IPS-20b (cell line): ENCODE measurements at regions not wholly inside any gene's neighbourhood (a gene's known extent, or its start where the extent isn't known, plus 50 kb on each side); places are given as distances from the start of the nearest gene placed in this dataset.

Experiments
- H3K27ac ChIP-seq: one replicate; pipeline ENCODE4 v1.5.1; 2013; ENCODE audit warnings: low read length
- H3K27me3 ChIP-seq: 2 replicates; pipeline ENCODE4 v1.6.1; 2013; ENCODE audit warnings: mild to moderate bottlenecking, low read length, inconsistent platforms; ENCODE audit not compliant: insufficient read depth
- H3K36me3 ChIP-seq: 2 replicates; pipeline ENCODE4 v1.6.1; 2013; ENCODE audit warnings: low read depth, mild to moderate bottlenecking, inconsistent platforms, low read length, moderate library complexity; ENCODE audit not compliant: insufficient read depth
- H3K4me1 ChIP-seq: 2 replicates; pipeline ENCODE4 v1.6.1; 2013; ENCODE audit warnings: mild to moderate bottlenecking, control low read depth, inconsistent platforms, low read length, moderate library complexity; ENCODE audit not compliant: insufficient read depth
- H3K4me3 ChIP-seq: 2 replicates; pipeline ENCODE4 v1.5.1; 2013; ENCODE audit warnings: mild to moderate bottlenecking, low read length, inconsistent platforms
- H3K9ac ChIP-seq: 2 replicates; pipeline ENCODE4 v1.6.1; 2013; ENCODE audit warnings: low read depth, mild to moderate bottlenecking, inconsistent platforms, low read length, moderate library complexity
- H3K9me3 ChIP-seq: 2 replicates; pipeline ENCODE4 v1.6.1; 2013; ENCODE audit warnings: mild to moderate bottlenecking, low read depth, low read length, inconsistent platforms; ENCODE audit not compliant: insufficient read depth

GRCh38 chr13:79815041-79815440 is 334.1 kb downstream of the NDFIP2 start:
- no peaks in the 10 kb centered on the region for H3K36me3 ChIP-seq
- peaks cover 18% of the 10 kb centered on the region for H3K4me1 ChIP-seq
- H3K9ac ChIP-seq: no peak overlapping the region
- no peak overlapping the region for H3K4me3 ChIP-seq
- H3K27me3 ChIP-seq: no peaks in the 10 kb centered on the region
- H3K9me3 ChIP-seq: no peaks in the 10 kb centered on the region
- no peak overlapping the region for H3K27ac ChIP-seq

GRCh38 chr13:79812070-79812850 is 331.3 kb downstream of the NDFIP2 start:
- no peak overlapping the region for H3K9ac ChIP-seq
- no peaks in the 10 kb centered on the region for H3K27me3 ChIP-seq
- H3K36me3 ChIP-seq: no peaks in the 10 kb centered on the region
- no peak overlapping the region for H3K27ac ChIP-seq
- peaks cover 21% of the 10 kb centered on the region for H3K4me1 ChIP-seq
- H3K9me3 ChIP-seq: no peaks in the 10 kb centered on the region
- H3K4me3 ChIP-seq: no peak overlapping the region

GRCh38 chr13:79811170-79811569 is 330.2 kb downstream of the NDFIP2 start:
- no peak overlapping the region for H3K27ac ChIP-seq
- H3K4me1 ChIP-seq: peaks cover 21% of the 10 kb centered on the region
- no peaks in the 10 kb centered on the region for H3K9me3 ChIP-seq

GRCh38 chr13:79810669-79811068 is 329.7 kb downstream of the NDFIP2 start:
- H3K4me1 ChIP-seq: peaks cover 22% of the 10 kb centered on the region
- peak overlapping the region; percentile 23; the same call in 1 of the 2 replicates for H3K9ac ChIP-seq
- H3K36me3 ChIP-seq: no peaks in the 10 kb centered on the region
- no peak overlapping the region for H3K27ac ChIP-seq
- no peaks in the 10 kb centered on the region for H3K9me3 ChIP-seq
- H3K4me3 ChIP-seq: no peak overlapping the region
- H3K27me3 ChIP-seq: no peaks in the 10 kb centered on the region

More at GRCh38 chr13:79811170-79811569, 330.2 kb downstream of the NDFIP2 start:
- Histone ChIP-seq H3K27me3 (no peaks in the 10 kb centered on the region), H3K4me3 (no peak overlapping the region), H3K9ac (peak overlapping the region; percentile 20; the same call in 1 of the 2 replicates), H3K36me3 (no peaks in the 10 kb centered on the region)

- Histone ChIP-seq H3K4me3 (no peak overlapping the region), H3K9ac (peak overlapping the region; percentile 23; the same call in 1 of the 2 replicates), H3K27ac (no peak overlapping the region), H3K4me1 (peaks cover 28% of the 10 kb centered on the region), H3K36me3 (no peaks in the 10 kb centered on the region), H3K27me3 (no peaks in the 10 kb centered on the region), H3K9me3 (no peaks in the 10 kb centered on the region)
Measured at GRCh38 chr13:79810018-79810417, 329.1 kb downstream of the NDFIP2 start.

GRCh38 chr13:79808475-79808874 is 327.5 kb downstream of the NDFIP2 start:
- H3K9me3 ChIP-seq: no peaks in the 10 kb centered on the region
- H3K4me1 ChIP-seq: peaks cover 40% of the 10 kb centered on the region
- no peaks in the 10 kb centered on the region for H3K27me3 ChIP-seq
- H3K27ac ChIP-seq: no peak overlapping the region
- H3K9ac ChIP-seq: no peak overlapping the region
- H3K36me3 ChIP-seq: no peaks in the 10 kb centered on the region
- H3K4me3 ChIP-seq: no peak overlapping the region

GRCh38 chr13:79807554-79807953 is 326.6 kb downstream of the NDFIP2 start:
- Histone ChIP-seq H3K9ac (no peak overlapping the region), H3K4me1 (peaks cover 40% of the 10 kb centered on the region), H3K27ac (no peak overlapping the region), H3K4me3 (no peak overlapping the region), H3K9me3 (no peaks in the 10 kb centered on the region), H3K27me3 (no peaks in the 10 kb centered on the region), H3K36me3 (no peaks in the 10 kb centered on the region)

- Histone ChIP-seq H3K9ac (no peak overlapping the region), H3K36me3 (no peaks in the 10 kb centered on the region), H3K27me3 (no peaks in the 10 kb centered on the region), H3K4me1 (peaks cover 38% of the 10 kb centered on the region), H3K4me3 (no peak overlapping the region), H3K9me3 (no peaks in the 10 kb centered on the region), H3K27ac (no peak overlapping the region)
Measured at GRCh38 chr13:79806821-79807220, 325.9 kb downstream of the NDFIP2 start.

GRCh38 chr13:79805317-79805716 is 324.4 kb downstream of the NDFIP2 start:
- no peaks in the 10 kb centered on the region for H3K9me3 ChIP-seq
- H3K9ac ChIP-seq: peak overlapping the region; percentile 20; the same call in 1 of the 2 replicates
- H3K4me1 ChIP-seq: peaks cover 23% of the 10 kb centered on the region
- H3K27ac ChIP-seq: no peak overlapping the region
- H3K4me3 ChIP-seq: no peak overlapping the region
- H3K36me3 ChIP-seq: no peaks in the 10 kb centered on the region
- H3K27me3 ChIP-seq: no peaks in the 10 kb centered on the region

GRCh38 chr13:79803989-79804388 is 323.0 kb downstream of the NDFIP2 start:
- no peaks in the 10 kb centered on the region for H3K36me3 ChIP-seq
- H3K4me3 ChIP-seq: no peak overlapping the region
- H3K4me1 ChIP-seq: peaks cover 18% of the 10 kb centered on the region
- 0 out of 2 replicates have a peak overlapping the region, but pooled peaks have one; percentile 11 for H3K9ac ChIP-seq
- H3K27ac ChIP-seq: no peak overlapping the region
- no peaks in the 10 kb centered on the region for H3K9me3 ChIP-seq
- no peaks in the 10 kb centered on the region for H3K27me3 ChIP-seq

GRCh38 chr13:79803296-79803695 is 322.3 kb downstream of the NDFIP2 start:
- no peak overlapping the region for H3K27ac ChIP-seq
- peaks cover 18% of the 10 kb centered on the region for H3K4me1 ChIP-seq
- H3K36me3 ChIP-seq: no peaks in the 10 kb centered on the region
- H3K9ac ChIP-seq: no peak overlapping the region
- no peaks in the 10 kb centered on the region for H3K9me3 ChIP-seq
- no peaks in the 10 kb centered on the region for H3K27me3 ChIP-seq
- H3K4me3 ChIP-seq: no peak overlapping the region

- Histone ChIP-seq H3K9me3 (no peaks in the 10 kb centered on the region), H3K36me3 (no peaks in the 10 kb centered on the region), H3K27ac (no peak overlapping the region), H3K4me3 (no peak overlapping the region), H3K27me3 (no peaks in the 10 kb centered on the region), H3K9ac (no peak overlapping the region), H3K4me1 (peaks cover 18% of the 10 kb centered on the region)
Measured at GRCh38 chr13:79802389-79803085, 321.6 kb downstream of the NDFIP2 start.
